Neuronal stem cell (in vitro differentiated cells): ENCODE measurements at regions not wholly inside any gene's neighbourhood (a gene's known extent, or its start where the extent isn't known, plus 50 kb on each side); places are given as distances from the start of the nearest gene placed in this dataset.

Source experiments
- DNase-seq: peaks from one replicate; pipeline ENCODE4 v3.0.0-alpha.2; 2013; ENCODE audit warnings: low spot score
- H2AFZ ChIP-seq: one replicate; pipeline ENCODE4 v1.6.1; 2013; ENCODE audit warnings: mild to moderate bottlenecking, low read length, inconsistent platforms
- H2AK5ac ChIP-seq: 2 replicates; pipeline ENCODE4 v1.6.1; 2013; ENCODE audit warnings: low read depth, mild to moderate bottlenecking, inconsistent platforms, low read length, moderate library complexity, mixed read lengths
- H2BK120ac ChIP-seq: 2 replicates; pipeline ENCODE4 v1.6.1; 2013; ENCODE audit warnings: low read depth, mild to moderate bottlenecking, inconsistent platforms, low read length, moderate library complexity, mixed read lengths
- H2BK12ac ChIP-seq: one replicate; pipeline ENCODE4 v1.6.1; 2013; ENCODE audit warnings: low read length, inconsistent platforms
- H2BK15ac ChIP-seq: 2 replicates; pipeline ENCODE4 v1.6.1; 2013; ENCODE audit warnings: mild to moderate bottlenecking, low read length, inconsistent platforms, mixed read lengths
- H2BK5ac ChIP-seq: one replicate; pipeline ENCODE4 v1.6.1; 2013; ENCODE audit warnings: inconsistent platforms, mild to moderate bottlenecking, low read length, moderate library complexity
- H3K14ac ChIP-seq: one replicate; pipeline ENCODE4 v1.6.1; 2013; ENCODE audit warnings: low read length, inconsistent platforms
- H3K18ac ChIP-seq: 2 replicates; pipeline ENCODE4 v1.6.1; 2013; ENCODE audit warnings: low read length, inconsistent platforms
- H3K23ac ChIP-seq: 2 replicates; pipeline ENCODE4 v1.6.1; 2013; ENCODE audit warnings: low read depth, mild to moderate bottlenecking, mixed read lengths, low read length, inconsistent platforms; ENCODE audit not compliant: poor library complexity
- H3K27ac ChIP-seq: replicated peaks from 3 replicates; pipeline ENCODE4 v1.5.1; 2013; ENCODE audit warnings: low read length, inconsistent platforms
- H3K27me3 ChIP-seq, 3 experiments: 2 replicates each; pipeline ENCODE4 v1.6.1; 2013; ENCODE audit warnings: low read length in 3 of 3, mild to moderate bottlenecking in 2 of 3, inconsistent platforms in 1 of 3, low read depth in 1 of 3, mixed read lengths in 1 of 3, moderate library complexity in 1 of 3; ENCODE audit not compliant: control insufficient read depth in 3 of 3, insufficient read depth in 3 of 3
- H3K36me3 ChIP-seq, 2 donors: replicated peaks in 1 of 2; 2 replicates each; pipeline ENCODE4 v1.6.1; 2013; ENCODE audit warnings: low read length in 2 of 2; ENCODE audit not compliant: control insufficient read depth in 2 of 2, insufficient read depth in 2 of 2
- H3K4ac ChIP-seq: 2 replicates; pipeline ENCODE4 v1.6.1; 2013; ENCODE audit warnings: inconsistent platforms, mild to moderate bottlenecking, low read length, moderate library complexity
- H3K4me1 ChIP-seq, 2 donors: 1 replicate in 1 of 2; 2 replicates in 1 of 2; pipeline ENCODE4 v1.6.1; 2013; ENCODE audit warnings: low read length in 2 of 2, low read depth in 1 of 2; ENCODE audit not compliant: control insufficient read depth in 2 of 2, insufficient read depth in 1 of 2
- H3K4me2 ChIP-seq: one replicate; pipeline ENCODE4 v1.6.1; 2013; ENCODE audit warnings: mild to moderate bottlenecking, low read length, inconsistent platforms; ENCODE audit not compliant: insufficient read depth, poor library complexity, severe bottlenecking
- H3K4me3 ChIP-seq, 2 donors: 2 replicates each; pipeline ENCODE4 v1.5.1; 2013; ENCODE audit warnings: low read length in 2 of 2, mild to moderate bottlenecking in 2 of 2, inconsistent platforms in 1 of 2, moderate library complexity in 1 of 2
- H3K79me1 ChIP-seq: one replicate; pipeline ENCODE4 v1.6.1; 2013; ENCODE audit warnings: low read depth, mild to moderate bottlenecking, inconsistent platforms, low read length, moderate library complexity
- H3K9ac ChIP-seq: one replicate; pipeline ENCODE4 v1.6.1; 2013; ENCODE audit warnings: mild to moderate bottlenecking, low read depth, low read length, inconsistent platforms; ENCODE audit not compliant: poor library complexity
- H3K9me3 ChIP-seq, 2 donors: replicated peaks in 1 of 2; 2 replicates each; pipeline versions ENCODE3 to v1.6.1; 2013; ENCODE audit warnings: low read length in 2 of 2, mild to moderate bottlenecking in 2 of 2, inconsistent platforms in 1 of 2, low read depth in 1 of 2, mixed read lengths in 1 of 2, moderate library complexity in 1 of 2; ENCODE audit not compliant: control insufficient read depth in 2 of 2, insufficient read depth in 1 of 2
- H4K8ac ChIP-seq: one replicate; pipeline ENCODE4 v1.6.1; 2013; ENCODE audit warnings: low read depth, mild to moderate bottlenecking, inconsistent platforms, low read length, moderate library complexity
- H4K91ac ChIP-seq: one replicate; pipeline ENCODE4 v1.6.1; 2013; ENCODE audit warnings: low read length, low read depth, mild to moderate bottlenecking, inconsistent platforms; ENCODE audit not compliant: poor library complexity
- WGBS, 2 donors: extraction: QIAGEN DNeasy Blood & Tissue Kit; methylation state at CpG; one replicate each; pipeline ENCODE4 v1.1.7; 2013; ENCODE audit warnings: missing lambda C conversion rate in 2 of 2, mixed read lengths in 1 of 2; ENCODE audit not compliant: insufficient read length in 2 of 2, insufficient replicate concordance in 1 of 2; ENCODE audit errors: extremely low coverage in 2 of 2; 5-methylcytosine and 5-hydroxymethylcytosine counted together

DNA sequence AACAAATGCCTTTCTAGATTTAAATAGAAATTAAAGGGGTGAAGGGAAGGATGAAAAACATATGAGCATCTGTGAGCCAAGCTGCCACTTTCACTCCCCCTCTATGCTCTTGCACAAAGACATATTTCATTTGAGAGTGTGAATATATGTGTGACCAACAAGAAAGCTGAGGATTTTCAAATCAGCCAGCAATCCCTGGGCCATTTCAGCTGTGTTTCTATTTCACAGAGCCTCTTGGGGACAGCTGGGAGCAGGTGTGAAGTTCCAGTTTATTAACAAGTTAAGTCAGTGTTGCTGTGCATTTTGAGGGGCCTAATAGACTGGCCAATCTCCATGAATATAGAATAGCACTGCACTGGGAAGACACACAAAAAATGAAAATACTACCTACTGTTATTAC, 248.7 kb upstream of the RGMB start:
- Histone ChIP-seq H3K79me1 (no peaks in the 10 kb centered on the region), H3K27ac (no peak overlapping the region), H3K36me3 (no peaks in the 10 kb centered on the region), H3K4me2 (no peak overlapping the region), H3K27me3 (no peaks in the 10 kb centered on the region), H3K18ac (no peak overlapping the region), H3K4me1 (peaks cover 4 to 5% of the 10 kb centered on the region in 2 donors), H2BK120ac (no peak overlapping the region), H4K8ac (no peak overlapping the region), H3K4ac (no peak overlapping the region), H3K9ac (no peak overlapping the region), H3K14ac (no peak overlapping the region), H2AFZ (peak overlapping the region; percentile 2), H2BK15ac (no peak overlapping the region), H2BK12ac (no peak overlapping the region), H2AK5ac (no peak overlapping the region), H3K23ac (no peak overlapping the region), H4K91ac (no peak overlapping the region), H3K4me3 (no peak overlapping the region), H2BK5ac (no peak overlapping the region), H3K9me3 (no peaks in the 10 kb centered on the region)
- no peak for DNase-seq

DNA sequence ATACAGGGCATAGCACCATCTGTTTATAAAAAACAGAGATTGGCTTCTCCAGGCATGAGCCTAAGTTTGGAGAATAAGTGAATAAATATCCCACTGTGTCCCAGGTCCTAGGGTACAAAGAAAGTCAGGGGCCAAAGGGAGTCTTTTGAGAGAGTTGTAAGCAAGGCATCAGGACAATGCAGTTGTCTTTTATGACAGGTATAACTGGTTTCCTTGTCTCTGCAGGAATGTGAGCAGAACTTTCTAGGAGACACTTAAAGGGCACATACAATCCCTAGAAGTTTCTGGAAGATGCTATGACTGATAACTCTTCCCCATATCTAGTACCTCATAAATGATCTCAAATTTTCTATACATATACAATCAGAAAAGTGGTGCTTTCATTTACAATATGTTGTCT, 245.6 kb upstream of the RGMB start:
- no peak overlapping the region for H3K4me3 ChIP-seq
- H3K9me3 ChIP-seq, result no peaks in the 10 kb centered on the region
- no peak overlapping the region for H2BK12ac ChIP-seq
- H2BK15ac ChIP-seq, result no peak overlapping the region
- no peaks in the 10 kb centered on the region for H3K36me3 ChIP-seq
- H4K91ac ChIP-seq, result no peak overlapping the region
- no peak overlapping the region for H3K23ac ChIP-seq
- peaks cover 4% of the 10 kb centered on the region in 2 donors for H3K4me1 ChIP-seq
- H3K27ac ChIP-seq, result no peak overlapping the region
- H2BK5ac ChIP-seq, result no peak overlapping the region
- no peaks in the 10 kb centered on the region for H3K27me3 ChIP-seq
- H3K14ac ChIP-seq, result no peak overlapping the region
- no peak overlapping the region for H4K8ac ChIP-seq
- peak overlapping the region; percentile 9 for H2AFZ ChIP-seq
- H3K18ac ChIP-seq, result no peak overlapping the region
- H2AK5ac ChIP-seq, result no peak overlapping the region
- no peak overlapping the region for H2BK120ac ChIP-seq
- no peak for DNase-seq
- no peak overlapping the region for H3K4me2 ChIP-seq
- H3K79me1 ChIP-seq, result no peaks in the 10 kb centered on the region
- no peak overlapping the region for H3K4ac ChIP-seq
- H3K9ac ChIP-seq, result no peak overlapping the region

DNA sequence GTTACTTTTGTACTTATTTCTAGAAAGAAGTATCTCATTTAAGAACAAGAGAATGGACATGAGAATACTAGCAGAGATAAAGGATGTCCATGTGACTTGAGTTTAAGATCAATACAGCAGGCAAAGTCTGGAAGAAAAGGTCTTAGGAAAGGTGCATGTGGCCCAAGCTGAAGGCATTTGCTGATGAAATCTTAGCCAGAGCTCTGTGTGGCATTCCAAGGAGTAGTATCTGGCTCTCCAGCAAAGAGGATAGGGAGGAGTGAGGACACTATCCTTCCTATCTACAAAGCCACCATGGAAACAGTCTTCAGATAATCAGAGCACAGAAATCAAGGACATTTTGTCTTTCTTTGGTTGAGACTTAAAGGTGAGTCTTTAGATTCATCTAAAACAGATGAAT, 244.1 kb upstream of the RGMB start:
- no peak for DNase-seq
- Histone ChIP-seq H3K27ac (no peak overlapping the region), H2AK5ac (no peak overlapping the region), H4K8ac (no peak overlapping the region), H3K4ac (no peak overlapping the region), H3K9ac (no peak overlapping the region), H3K27me3 (no peaks in the 10 kb centered on the region), H3K9me3 (no peaks in the 10 kb centered on the region), H3K4me3 (no peak overlapping the region), H3K79me1 (no peaks in the 10 kb centered on the region), H2AFZ (peak overlapping the region; percentile 63), H2BK12ac (no peak overlapping the region), H2BK5ac (no peak overlapping the region), H3K18ac (no peak overlapping the region), H2BK120ac (no peak overlapping the region), H4K91ac (no peak overlapping the region), H3K4me1 (peaks cover 4% of the 10 kb centered on the region in 2 donors), H3K23ac (no peak overlapping the region), H2BK15ac (no peak overlapping the region), H3K14ac (no peak overlapping the region), H3K36me3 (no peaks in the 10 kb centered on the region), H3K4me2 (no peak overlapping the region)

DNA sequence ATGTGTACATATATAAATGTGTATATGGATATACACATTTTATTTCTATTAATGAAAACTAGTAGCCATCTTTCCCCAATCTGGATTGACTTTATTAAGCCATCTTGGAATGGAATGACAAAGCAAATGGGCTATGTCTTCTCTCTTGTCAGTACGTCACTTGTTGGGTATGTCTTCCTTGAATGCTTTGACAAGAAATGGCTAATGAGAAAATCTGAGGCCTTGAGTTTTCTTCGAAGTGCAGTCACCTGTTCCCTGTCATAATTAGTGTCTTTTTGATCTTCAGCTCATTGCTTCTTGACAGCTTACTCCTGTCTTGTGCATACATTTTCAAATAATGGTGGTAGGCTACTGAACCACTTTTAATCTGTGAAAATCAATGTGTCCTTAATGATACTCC, 243.2 kb upstream of the RGMB start:
- Histone ChIP-seq H3K23ac (no peak overlapping the region), H3K27me3 (no peaks in the 10 kb centered on the region), H3K36me3 (no peaks in the 10 kb centered on the region), H3K27ac (no peak overlapping the region), H2BK15ac (no peak overlapping the region), H2BK120ac (no peak overlapping the region), H3K18ac (no peak overlapping the region), H4K91ac (no peak overlapping the region), H2AK5ac (no peak overlapping the region), H3K79me1 (no peaks in the 10 kb centered on the region), H2AFZ (no peak overlapping the region), H3K9ac (no peak overlapping the region), H3K4me1 (peaks cover 4% of the 10 kb centered on the region in 2 donors), H2BK12ac (no peak overlapping the region), H4K8ac (no peak overlapping the region), H3K14ac (no peak overlapping the region), H3K9me3 (no peaks in the 10 kb centered on the region), H3K4ac (no peak overlapping the region), H3K4me2 (no peak overlapping the region), H3K4me3 (no peak overlapping the region), H2BK5ac (no peak overlapping the region)
- no peak for DNase-seq
- no CpG with 5 or more reads among the region's 2 CpGs for WGBS, 2 donors
